GM12874 (cell line): ENCODE measurements at regions not wholly inside any gene's neighbourhood (a gene's known extent, or its start where the extent isn't known, plus 50 kb on each side); places are given as distances from the start of the nearest gene placed in this dataset.

Experiments used
- CTCF ChIP-seq: IDR thresholded peaks from 2 replicates; pipeline ENCODE4 v1.5.1; 2011; ENCODE audit warnings: low read depth, mild to moderate bottlenecking, control low read depth, low read length, moderate library complexity; ENCODE audit not compliant: insufficient read depth

DNA sequence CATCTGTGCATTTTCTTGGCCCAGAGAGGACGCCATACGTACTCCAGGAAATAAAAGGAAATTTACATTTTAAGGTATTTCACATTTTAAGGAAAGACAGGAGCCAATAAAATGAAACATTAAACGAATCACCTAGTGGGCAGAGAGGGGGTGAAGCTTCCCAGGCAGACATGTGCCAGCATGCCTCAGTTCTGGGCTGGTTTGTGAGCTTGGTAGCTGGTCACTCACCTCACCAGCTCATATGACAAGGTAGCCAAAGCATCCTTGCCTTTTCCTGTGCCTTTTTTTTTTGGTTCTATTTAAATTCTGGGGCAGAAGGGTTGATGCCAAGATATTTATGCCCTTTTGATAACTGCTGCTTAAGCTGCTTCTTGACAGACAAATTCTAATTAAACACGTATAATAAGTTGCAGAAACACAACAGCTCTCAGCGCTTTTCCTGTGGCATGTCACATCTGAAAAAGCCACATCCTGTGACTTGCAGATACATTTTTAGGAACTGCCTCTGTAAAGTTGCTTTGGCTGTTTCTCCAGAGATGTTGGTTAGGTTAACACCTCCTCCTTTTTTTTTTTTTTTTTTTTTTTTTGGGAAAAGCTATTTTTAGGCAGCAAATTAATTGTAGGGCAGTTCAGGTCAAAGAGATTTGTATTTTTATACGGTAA lies 218.6 kb downstream of the PDCD6IP start:
- TF ChIP-seq CTCF, result no peak

- no peak for TF ChIP-seq CTCF
Measured at GRCh38 chr3:34017757-34018156, 219.3 kb downstream of the PDCD6IP start.

DNA sequence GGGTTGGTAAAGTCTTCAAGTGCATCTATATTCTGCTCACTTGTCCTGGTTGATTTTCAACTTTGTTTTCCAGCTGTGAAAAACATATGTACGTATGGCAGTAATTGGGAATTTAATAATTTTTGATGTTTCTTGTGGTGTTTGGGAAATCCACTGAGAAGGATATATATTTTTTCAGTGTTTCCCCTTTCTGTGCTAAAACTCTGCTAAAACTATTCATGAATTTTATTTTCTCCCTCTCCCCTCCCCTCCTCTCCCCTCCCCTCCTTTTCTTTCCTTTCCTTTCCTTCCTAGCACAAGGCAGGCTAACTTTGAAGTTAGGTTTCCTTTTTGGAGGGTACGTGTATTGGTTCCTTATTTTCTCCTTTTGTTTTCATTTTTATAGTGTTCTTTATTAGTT lies 220.7 kb downstream of the PDCD6IP start:
- TF ChIP-seq CTCF, result no peak

DNA sequence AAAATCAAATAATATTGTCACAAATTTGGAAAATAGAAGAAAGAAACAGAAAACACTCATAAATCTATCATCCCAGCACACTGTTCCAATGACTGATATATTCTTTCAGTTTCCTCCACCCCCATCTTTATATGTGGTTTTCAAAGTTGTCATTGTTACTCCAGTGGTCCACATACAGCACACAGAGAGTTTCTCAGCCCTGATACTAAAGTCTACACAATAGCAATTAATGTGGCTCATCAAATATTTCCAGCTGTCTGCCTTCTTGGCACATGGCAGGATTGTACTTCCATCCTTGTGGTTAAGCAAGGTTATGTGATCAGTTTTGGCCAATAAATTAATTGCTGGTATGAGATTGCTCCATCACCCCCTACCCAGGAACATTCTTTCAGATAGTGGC lies 221.7 kb downstream of the PDCD6IP start:
- no peak for TF ChIP-seq CTCF

GRCh38 chr3:34020726-34021680 lies 222.6 kb downstream of the PDCD6IP start:
- TF ChIP-seq CTCF, result no peak

DNA sequence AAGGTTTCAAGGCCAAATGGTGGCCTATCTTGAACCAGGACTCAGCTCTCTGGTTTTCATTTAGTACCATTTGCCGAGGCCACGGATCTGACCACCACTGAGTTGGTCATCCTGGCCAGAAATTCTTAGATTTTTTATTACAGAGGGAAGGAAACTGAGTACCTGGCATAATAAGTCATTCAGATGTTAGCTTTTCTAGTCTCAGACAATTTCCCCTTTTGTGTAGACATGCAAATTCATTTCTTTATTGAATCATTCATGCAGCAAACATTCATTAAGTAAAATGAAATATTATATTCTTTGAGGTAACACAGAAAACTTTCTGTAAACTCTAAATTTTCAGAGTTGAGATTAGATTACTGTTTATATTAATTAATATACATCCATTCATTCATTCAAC lies 223.7 kb downstream of the PDCD6IP start:
- no peak for TF ChIP-seq CTCF

- no peak for TF ChIP-seq CTCF
Measured at GRCh38 chr3:34024447-34025240, 226.2 kb downstream of the PDCD6IP start.
